GM19372 (cell line): ENCODE measurements at regions not wholly inside any gene's neighbourhood (a gene's known extent, or its start where the extent isn't known, plus 50 kb on each side); places are given as distances from the start of the nearest gene placed in this dataset.
"Not testable (repeated sequence)": the region's sequence is repeated elsewhere in the genome, so short reads cannot be mapped to it uniquely, and the experiment has no call there.

Experiments used
- ATAC-seq: cut with Tn5 transposase; IDR thresholded peaks from one replicate; pipeline ENCODE4 v1.9.1; 2021; ENCODE audit warnings: mild to moderate bottlenecking, low read depth, moderate library complexity; ENCODE audit not compliant: unreplicated experiment

GRCh38 chr6:6993503-6994237 is 114.1 kb upstream of the RREB1 start:
- no peak for ATAC-seq

GRCh38 chr6:6994796-6995195 is 113.0 kb upstream of the RREB1 start:
- ATAC-seq = no peak

- ATAC-seq = no peak
Observed at GRCh38 chr6:6995328-6995727, 112.4 kb upstream of the RREB1 start.

GRCh38 chr6:6996124-6996523 is 111.6 kb upstream of the RREB1 start:
- no peak for ATAC-seq

GRCh38 chr6:6997263-6998193 is 110.2 kb upstream of the RREB1 start:
- no peak for ATAC-seq

GRCh38 chr6:6998194-6998569 is 109.6 kb upstream of the RREB1 start:
- ATAC-seq = no peak

GRCh38 chr6:7000825-7001777 is 106.7 kb upstream of the RREB1 start:
- no peak for ATAC-seq

GRCh38 chr6:7003041-7003440 is 104.7 kb upstream of the RREB1 start:
- ATAC-seq = no peak

GRCh38 chr6:7004581-7005297 is 103.0 kb upstream of the RREB1 start:
- no peak for ATAC-seq

GRCh38 chr6:7006515-7007191 is 101.1 kb upstream of the RREB1 start:
- no peak for ATAC-seq

GRCh38 chr6:7008451-7008988 is 99.2 kb upstream of the RREB1 start:
- ATAC-seq = no peak

- ATAC-seq = no peak
Observed at GRCh38 chr6:7016226-7016625, 91.5 kb upstream of the RREB1 start.

GRCh38 chr6:7021301-7021700 is 86.5 kb upstream of the RREB1 start:
- ATAC-seq = no peak

- no peak for ATAC-seq
Observed at GRCh38 chr6:7025861-7026260, 81.9 kb upstream of the RREB1 start.

GRCh38 chr6:7028963-7029362 is 78.8 kb upstream of the RREB1 start:
- ATAC-seq = not testable (repeated sequence)

- not testable (repeated sequence) for ATAC-seq
Observed at GRCh38 chr6:7030968-7031367, 76.8 kb upstream of the RREB1 start.

GRCh38 chr6:7033202-7033601 is 74.6 kb upstream of the RREB1 start:
- ATAC-seq = no peak

GRCh38 chr6:7034055-7034454 is 73.7 kb upstream of the RREB1 start:
- ATAC-seq = no peak

GRCh38 chr6:7035837-7036249 is 71.9 kb upstream of the RREB1 start:
- ATAC-seq = no peak
